IMR-90 (cell line): ENCODE measurements at regions not wholly inside any gene's neighbourhood (a gene's known extent, or its start where the extent isn't known, plus 50 kb on each side); places are given as distances from the start of the nearest gene placed in this dataset.

ENCODE experiments used
- ATAC-seq: fragments of 200-7000 bp; cut with Tn5 transposase; 2 replicates; pipeline ENCODE4 v1.9.1; 2020; ENCODE audit warnings: low read depth, mild to moderate bottlenecking, moderate library complexity
- BruUV-seq: library from RNA; stranded (reverse); fragments of 400-500 nt; replicated peaks from 2 replicates; lab custom pipeline; 2021; lab: Mats Ljungman, UMichigan
- CTCF ChIA-PET: fragments of 300-600 bp; formaldehyde crosslinking; extraction: SDS; loops from one replicate; lab custom pipeline; 2021; ENCODE audit warnings: antibody characterized with exemption; lab: Yijun Ruan, JAX
- POLR2A ChIA-PET: fragments of 300-600 bp; sonication (Branson Sonifier 250); formaldehyde crosslinking; loops from one replicate; lab custom pipeline; 2022; ENCODE audit warnings: antibody characterized with exemption; ENCODE audit not compliant: unreplicated experiment; lab: Charles Lee
- DNase-seq: peaks from one replicate; pipeline ENCODE4 v3.0.0; 2013
- H2AFZ ChIP-seq: replicated peaks from 2 replicates; pipeline ENCODE3; 2013; ENCODE audit warnings: low read length, mild to moderate bottlenecking; ENCODE audit not compliant: poor library complexity
- H2AK5ac ChIP-seq: 2 replicates; pipeline ENCODE4 v1.6.1; 2013; ENCODE audit warnings: low read depth, low read length, inconsistent platforms
- H2AK9ac ChIP-seq: replicated peaks from 2 replicates; pipeline ENCODE3; 2013; ENCODE audit warnings: mild to moderate bottlenecking, low read depth, low read length, moderate library complexity; ENCODE audit not compliant: poor library complexity
- H2BK120ac ChIP-seq: 2 replicates; pipeline ENCODE4 v1.6.1; 2013; ENCODE audit warnings: low read depth, low read length, inconsistent platforms
- H2BK15ac ChIP-seq: 3 replicates; pipeline ENCODE4 v1.6.1; 2013; ENCODE audit warnings: low read depth, low read length, inconsistent platforms
- H2BK20ac ChIP-seq: 2 replicates; pipeline ENCODE4 v1.6.1; 2013; ENCODE audit warnings: low read depth, mild to moderate bottlenecking, inconsistent platforms, low read length, moderate library complexity
- H2BK5ac ChIP-seq: 2 replicates; pipeline ENCODE4 v1.6.1; 2013; ENCODE audit warnings: mild to moderate bottlenecking, low read depth, low read length, inconsistent platforms; ENCODE audit not compliant: poor library complexity, severe bottlenecking
- H3K14ac ChIP-seq: replicated peaks from 2 replicates; pipeline ENCODE4 v1.6.1; 2013; ENCODE audit warnings: low read depth, low read length, inconsistent platforms
- H3K18ac ChIP-seq: 2 replicates; pipeline ENCODE4 v1.6.1; 2013; ENCODE audit warnings: low read depth, low read length, control low read depth
- H3K23ac ChIP-seq: 2 replicates; pipeline ENCODE4 v1.6.1; 2013; ENCODE audit warnings: low read depth, low read length, inconsistent platforms
- H3K27ac ChIP-seq: 2 replicates; pipeline ENCODE4 v1.5.1; 2013; ENCODE audit warnings: mild to moderate bottlenecking, control low read depth, low read length; ENCODE audit not compliant: insufficient read depth
- H3K27me3 ChIP-seq: 2 replicates; pipeline ENCODE4 v1.6.1; 2013; ENCODE audit warnings: low read length; ENCODE audit not compliant: control insufficient read depth, insufficient read depth
- H3K36me3 ChIP-seq: 2 replicates; pipeline ENCODE4 v1.6.1; 2013; ENCODE audit warnings: low read length, mixed read lengths; ENCODE audit not compliant: control insufficient read depth, insufficient read depth
- H3K4ac ChIP-seq: 2 replicates; pipeline ENCODE4 v1.6.1; 2013; ENCODE audit warnings: low read depth, low read length, inconsistent platforms
- H3K4me1 ChIP-seq: 2 replicates; pipeline ENCODE4 v1.6.1; 2013; ENCODE audit warnings: low read length, mixed read lengths; ENCODE audit not compliant: control insufficient read depth, insufficient read depth
- H3K4me2 ChIP-seq: 2 replicates; pipeline ENCODE4 v1.6.1; 2013; ENCODE audit warnings: low read depth, mild to moderate bottlenecking, control low read depth, low read length, moderate library complexity
- H3K4me3 ChIP-seq: 2 replicates; pipeline ENCODE4 v1.5.1; 2013; ENCODE audit warnings: low read depth, mild to moderate bottlenecking, control low read depth, low read length, moderate library complexity; ENCODE audit not compliant: insufficient read depth
- H3K56ac ChIP-seq: 2 replicates; pipeline ENCODE4 v1.6.1; 2013; ENCODE audit warnings: low read length, inconsistent platforms; ENCODE audit not compliant: insufficient read depth; ENCODE audit errors: extremely low read depth
- H3K79me1 ChIP-seq, 2 experiments: 2 replicates each; pipeline ENCODE4 v1.6.1; 2013; ENCODE audit warnings: low read length in 2 of 2, inconsistent platforms in 1 of 2, low read depth in 1 of 2
- H3K9ac ChIP-seq: 2 replicates; pipeline ENCODE4 v1.6.1; 2013; ENCODE audit warnings: low read depth, low read length, control low read depth
- H3K9me1 ChIP-seq: 2 replicates; pipeline ENCODE4 v1.6.1; 2013; ENCODE audit warnings: low read length, inconsistent platforms; ENCODE audit not compliant: insufficient read depth
- H3K9me3 ChIP-seq: 2 replicates; pipeline ENCODE4 v1.6.1; 2013; ENCODE audit warnings: low read length; ENCODE audit not compliant: control insufficient read depth, insufficient read depth
- H4K20me1 ChIP-seq: 2 replicates; pipeline ENCODE4 v1.6.1; 2013; ENCODE audit warnings: low read length, inconsistent platforms; ENCODE audit not compliant: insufficient read depth
- H4K5ac ChIP-seq: 2 replicates; pipeline ENCODE4 v1.6.1; 2013; ENCODE audit warnings: mild to moderate bottlenecking, low read depth, low read length, control low read depth
- H4K8ac ChIP-seq, 2 experiments: 2 replicates each; pipeline ENCODE4 v1.6.1; 2013; ENCODE audit warnings: low read depth in 2 of 2, low read length in 2 of 2, control low read depth in 1 of 2, inconsistent platforms in 1 of 2
- H4K91ac ChIP-seq: 2 replicates; pipeline ENCODE4 v1.6.1; 2013; ENCODE audit warnings: low read depth, low read length, inconsistent platforms; ENCODE audit not compliant: insufficient read depth
- BHLHE40 ChIP-seq: fragments of 150-350 bp; IDR thresholded peaks from 2 replicates; pipeline ENCODE4 v1.6.1; 2016; ENCODE audit warnings: mild to moderate bottlenecking, low read depth, low read length
- CEBPB ChIP-seq: IDR thresholded peaks from 2 replicates; pipeline ENCODE4 v1.6.1; 2012; ENCODE audit warnings: low read depth, low read length, improper control_type of control experiment
- CHD1 ChIP-seq: IDR thresholded peaks from 2 replicates; pipeline ENCODE4 v1.6.1; 2012; ENCODE audit warnings: low read depth, low read length, improper control_type of control experiment
- FOS ChIP-seq: fragments of 150-350 bp; IDR thresholded peaks from 2 replicates; pipeline ENCODE4 v1.6.1; 2016; ENCODE audit warnings: low read depth, low read length
- MAFK ChIP-seq: IDR thresholded peaks from 2 replicates; pipeline ENCODE4 v1.6.1; 2012; ENCODE audit warnings: low read depth, low read length, improper control_type of control experiment
- MAZ ChIP-seq: IDR thresholded peaks from 2 replicates; pipeline ENCODE4 v1.6.1; 2012; ENCODE audit warnings: low read depth, mild to moderate bottlenecking, low read length, improper control_type of control experiment, moderate library complexity, borderline replicate concordance
- MXI1 ChIP-seq: IDR thresholded peaks from 2 replicates; pipeline ENCODE4 v1.6.1; 2012; ENCODE audit warnings: low read depth, mild to moderate bottlenecking, low read length, moderate library complexity, borderline replicate concordance
- NFE2L2 ChIP-seq: fragments of 150-350 bp; IDR thresholded peaks from 2 replicates; pipeline ENCODE4 v1.6.1; 2016; ENCODE audit warnings: low read depth, mild to moderate bottlenecking, low read length
- POLR2A ChIP-seq: IDR thresholded peaks from 2 replicates; pipeline ENCODE4 v1.6.1; 2012; ENCODE audit warnings: mild to moderate bottlenecking, low read depth, low read length
- RAD21 ChIP-seq: IDR thresholded peaks from 2 replicates; pipeline ENCODE4 v1.6.1; 2012; ENCODE audit warnings: low read length, improper control_type of control experiment
- RCOR1 ChIP-seq: IDR thresholded peaks from 2 replicates; pipeline ENCODE4 v1.6.1; 2012; ENCODE audit warnings: mild to moderate bottlenecking, low read length, improper control_type of control experiment; ENCODE audit not compliant: insufficient replicate concordance
- RFX5 ChIP-seq: IDR thresholded peaks from 2 replicates; pipeline ENCODE4 v1.8.0; 2012; ENCODE audit warnings: low read depth, mild to moderate bottlenecking, low read length, moderate library complexity
- SMC3 ChIP-seq: fragments of 150-350 bp; IDR thresholded peaks from 2 replicates; pipeline ENCODE4 v1.6.1; 2016; ENCODE audit warnings: low read depth, mild to moderate bottlenecking, antibody characterized with exemption, low read length, moderate library complexity
- WGBS, 2 experiments: methylation state at CpG; one replicate each; pipeline versions ENCODE4 v1.1.5 to v1.1.7; 2013; ENCODE audit warnings: missing lambda C conversion rate in 2 of 2; ENCODE audit not compliant: insufficient read length in 1 of 2; ENCODE audit errors: extremely low coverage in 2 of 2; 5-methylcytosine and 5-hydroxymethylcytosine counted together
- dilution Hi-C: fragments of 300-500 bp; cut with HindIII; formaldehyde crosslinking; loops from one replicate; pipeline ENCODE4 v1.14.3; 2018; ENCODE audit warnings: low sequenced_read_pairs; ENCODE audit not compliant: unreplicated experiment
- in situ Hi-C: fragments of 300-500 bp; cut with MboI; formaldehyde crosslinking; loops from 3 replicates; pipeline ENCODE4 v1.14.3; 2019; ENCODE audit warnings: low sequenced_read_pairs, inconsistent platforms, mixed read lengths
- intact Hi-C: fragments of 100-400 bp; cut with micrococcal nuclease; formaldehyde crosslinking; loops from 2 replicates; pipeline ENCODE4 v1.10.0; 2022
- TF ChIP-seq, protein P1 (sequence below): conservative IDR thresholded peaks from 2 replicates; pipeline ENCODE4 v1.5.1; 2012; ENCODE audit warnings: mild to moderate bottlenecking, low read depth, low read length, improper control_type of control experiment
- TF ChIP-seq, protein P2 (sequence below): fragments of 150-350 bp; IDR thresholded peaks from 2 replicates; pipeline ENCODE4 v1.6.1; 2017; ENCODE audit warnings: mild to moderate bottlenecking, antibody characterized with exemption, low read length, low read depth
- TF ChIP-seq, protein P3 (sequence below): fragments of 150-350 bp; IDR thresholded peaks from 2 replicates; pipeline ENCODE4 v1.6.1; 2016; ENCODE audit warnings: low read depth, mild to moderate bottlenecking, low read length, moderate library complexity, borderline replicate concordance

DNA sequence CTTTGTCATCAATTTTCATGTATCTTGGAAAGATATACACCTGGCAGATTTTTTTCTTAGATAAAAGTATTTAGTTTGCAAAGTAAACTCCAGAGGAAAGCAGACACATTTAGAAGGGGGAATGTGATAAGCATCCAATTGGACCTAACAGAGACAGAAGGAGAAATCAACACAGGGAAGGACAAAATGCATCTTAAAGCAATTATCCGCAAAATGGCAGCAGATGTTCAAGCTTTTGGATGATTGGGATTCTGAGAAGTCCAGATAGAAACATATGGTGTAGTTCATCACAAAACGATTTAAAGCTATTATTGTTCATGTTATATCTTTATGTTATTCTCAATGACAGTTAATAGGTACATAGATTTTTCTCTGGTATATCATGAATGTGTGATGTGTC, 1153.1 kb upstream of the B3GALT2 start:
- Histone ChIP-seq H4K20me1 (no peaks in the 10 kb centered on the region), H3K27me3 (no peaks in the 10 kb centered on the region), H2BK120ac (no peak overlapping the region), H3K9me1 (no peaks in the 10 kb centered on the region), H3K23ac (no peak overlapping the region), H2AK5ac (no peak overlapping the region), H4K91ac (no peak overlapping the region), H3K79me1 (no peaks in the 10 kb centered on the region), H3K4me1 (no peaks in the 10 kb centered on the region), H3K4me2 (no peak overlapping the region), H2AK9ac (no peak overlapping the region), H3K27ac (no peak overlapping the region), H3K9ac (no peak overlapping the region), H3K4me3 (no peak overlapping the region), H3K4ac (no peak overlapping the region), H2BK15ac (no peak overlapping the region), H4K8ac (no peak overlapping the region), H3K56ac (no peak overlapping the region), H3K14ac (no peak overlapping the region), H2BK5ac (no peak overlapping the region), H3K9me3 (no peaks in the 10 kb centered on the region), H3K18ac (no peak overlapping the region), H2AFZ (no peak overlapping the region), H3K36me3 (no peaks in the 10 kb centered on the region), H4K5ac (no peak overlapping the region), H2BK20ac (no peak overlapping the region)
- TF ChIP-seq, protein P1, sequence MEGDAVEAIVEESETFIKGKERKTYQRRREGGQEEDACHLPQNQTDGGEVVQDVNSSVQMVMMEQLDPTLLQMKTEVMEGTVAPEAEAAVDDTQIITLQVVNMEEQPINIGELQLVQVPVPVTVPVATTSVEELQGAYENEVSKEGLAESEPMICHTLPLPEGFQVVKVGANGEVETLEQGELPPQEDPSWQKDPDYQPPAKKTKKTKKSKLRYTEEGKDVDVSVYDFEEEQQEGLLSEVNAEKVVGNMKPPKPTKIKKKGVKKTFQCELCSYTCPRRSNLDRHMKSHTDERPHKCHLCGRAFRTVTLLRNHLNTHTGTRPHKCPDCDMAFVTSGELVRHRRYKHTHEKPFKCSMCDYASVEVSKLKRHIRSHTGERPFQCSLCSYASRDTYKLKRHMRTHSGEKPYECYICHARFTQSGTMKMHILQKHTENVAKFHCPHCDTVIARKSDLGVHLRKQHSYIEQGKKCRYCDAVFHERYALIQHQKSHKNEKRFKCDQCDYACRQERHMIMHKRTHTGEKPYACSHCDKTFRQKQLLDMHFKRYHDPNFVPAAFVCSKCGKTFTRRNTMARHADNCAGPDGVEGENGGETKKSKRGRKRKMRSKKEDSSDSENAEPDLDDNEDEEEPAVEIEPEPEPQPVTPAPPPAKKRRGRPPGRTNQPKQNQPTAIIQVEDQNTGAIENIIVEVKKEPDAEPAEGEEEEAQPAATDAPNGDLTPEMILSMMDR = no peak
- TF ChIP-seq POLR2A = no peak
- TF ChIP-seq BHLHE40 = no peak
- TF ChIP-seq RFX5 = no peak
- no peak for TF ChIP-seq RCOR1
- TF ChIP-seq FOS = no peak
- TF ChIP-seq CEBPB = no peak
- no peak for TF ChIP-seq RAD21
- no peak for TF ChIP-seq NFE2L2
- TF ChIP-seq, protein P2, sequence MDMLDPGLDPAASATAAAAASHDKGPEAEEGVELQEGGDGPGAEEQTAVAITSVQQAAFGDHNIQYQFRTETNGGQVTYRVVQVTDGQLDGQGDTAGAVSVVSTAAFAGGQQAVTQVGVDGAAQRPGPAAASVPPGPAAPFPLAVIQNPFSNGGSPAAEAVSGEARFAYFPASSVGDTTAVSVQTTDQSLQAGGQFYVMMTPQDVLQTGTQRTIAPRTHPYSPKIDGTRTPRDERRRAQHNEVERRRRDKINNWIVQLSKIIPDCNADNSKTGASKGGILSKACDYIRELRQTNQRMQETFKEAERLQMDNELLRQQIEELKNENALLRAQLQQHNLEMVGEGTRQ = no peak
- no peak for TF ChIP-seq MXI1
- TF ChIP-seq SMC3 = no peak
- no peak for TF ChIP-seq MAFK
- no peak for TF ChIP-seq CHD1
- TF ChIP-seq, protein P3, sequence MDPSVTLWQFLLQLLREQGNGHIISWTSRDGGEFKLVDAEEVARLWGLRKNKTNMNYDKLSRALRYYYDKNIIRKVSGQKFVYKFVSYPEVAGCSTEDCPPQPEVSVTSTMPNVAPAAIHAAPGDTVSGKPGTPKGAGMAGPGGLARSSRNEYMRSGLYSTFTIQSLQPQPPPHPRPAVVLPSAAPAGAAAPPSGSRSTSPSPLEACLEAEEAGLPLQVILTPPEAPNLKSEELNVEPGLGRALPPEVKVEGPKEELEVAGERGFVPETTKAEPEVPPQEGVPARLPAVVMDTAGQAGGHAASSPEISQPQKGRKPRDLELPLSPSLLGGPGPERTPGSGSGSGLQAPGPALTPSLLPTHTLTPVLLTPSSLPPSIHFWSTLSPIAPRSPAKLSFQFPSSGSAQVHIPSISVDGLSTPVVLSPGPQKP = no peak
- no peak for TF ChIP-seq MAZ
- WGBS, 2 experiments = no CpG with 5 or more reads among the region's 2 CpGs
- no peak for DNase-seq
- BruUV-seq = no TSS peak
- intact Hi-C loops (no loop called here), in situ Hi-C loops (no loop called here), dilution Hi-C loops (no loop called here)
- POLR2A ChIA-PET = no interaction called here
- ATAC-seq = no peak
- CTCF ChIA-PET = interaction anchor here (0.6 kb wide), 1 partner anchor 396 kb away, joined by 3 read pairs; no protein-coding TSS in a partner anchor
